Immature natural killer cell (primary cell): ENCODE measurements at regions not wholly inside any gene's neighbourhood (a gene's known extent, or its start where the extent isn't known, plus 50 kb on each side); places are given as distances from the start of the nearest gene placed in this dataset.
"Not testable (repeated sequence)": the region's sequence is repeated elsewhere in the genome, so short reads cannot be mapped to it uniquely, and the experiment has no call there.

ENCODE experiments used
- DNase-seq, 3 donors: peaks; one replicate each; pipeline ENCODE4 v3.0.0; 2022; ENCODE audit warnings: mixed read lengths in 1 of 3
- H3K27ac Mint-ChIP-seq, 6 donors: one replicate each; pipeline ENCODE4 v1.8.0; 2020; ENCODE audit warnings: mixed read lengths in 6 of 6, mild to moderate bottlenecking in 5 of 6, inconsistent platforms in 4 of 6, moderate library complexity in 3 of 6
- H3K27me3 Mint-ChIP-seq, 3 donors: one replicate each; pipeline ENCODE4 v1.8.0; 2020 to 2021; ENCODE audit warnings: low read depth in 3 of 3, mild to moderate bottlenecking in 3 of 3, mixed read lengths in 3 of 3, moderate library complexity in 3 of 3, inconsistent platforms in 1 of 3
- H3K36me3 Mint-ChIP-seq, 3 donors: one replicate each; pipeline ENCODE4 v1.8.0; 2020; ENCODE audit warnings: mixed read lengths in 3 of 3, inconsistent platforms in 2 of 3, mild to moderate bottlenecking in 2 of 3
- H3K4me1 Mint-ChIP-seq, 2 donors: one replicate each; pipeline ENCODE4 v1.8.0; 2020; ENCODE audit warnings: inconsistent platforms in 2 of 2, mild to moderate bottlenecking in 2 of 2, mixed read lengths in 2 of 2, moderate library complexity in 1 of 2
- H3K4me3 Mint-ChIP-seq, 5 donors: one replicate each; pipeline ENCODE4 v1.8.0; 2020; ENCODE audit warnings: mild to moderate bottlenecking in 5 of 5, mixed read lengths in 5 of 5, inconsistent platforms in 3 of 5, moderate library complexity in 3 of 5
- H3K9me3 Mint-ChIP-seq, 6 donors: one replicate each; pipeline ENCODE4 v1.8.0; 2020; ENCODE audit warnings: mild to moderate bottlenecking in 6 of 6, mixed read lengths in 6 of 6, inconsistent platforms in 4 of 6, moderate library complexity in 3 of 6

GRCh38 chr22:47878460-47878859 is 1116.0 kb downstream of the TBC1D22A start:
- Mint-ChIP-seq H3K27ac (no peak overlapping the region), H3K9me3 (no peaks in the 10 kb centered on the region), H3K4me3 (no peak overlapping the region), H3K36me3 (no peaks in the 10 kb centered on the region), H3K4me1 (no peaks in the 10 kb centered on the region), H3K27me3 (peaks cover 3 to 10% (median 5%) of the 10 kb centered on the region in 3 donors)
- no peak for DNase-seq

GRCh38 chr22:47872761-47873535 is 1110.5 kb downstream of the TBC1D22A start:
- Mint-ChIP-seq H3K4me1 (no peaks in the 10 kb centered on the region), H3K27ac (no peak overlapping the region), H3K4me3 (no peak overlapping the region), H3K27me3 (peaks cover 6 to 11% (median 9%) of the 10 kb centered on the region in 3 donors), H3K9me3 (peaks cover 0 to 5% (median 1%) of the 10 kb centered on the region in 6 donors), H3K36me3 (no peaks in the 10 kb centered on the region)
- DNase-seq = no peak

- no peak for DNase-seq
- no peaks in the 10 kb centered on the region for H3K36me3 Mint-ChIP-seq
- no peak overlapping the region for H3K4me3 Mint-ChIP-seq
- peaks cover 0 to 14% (median 2%) of the 10 kb centered on the region in 3 donors for H3K27me3 Mint-ChIP-seq
- peaks cover 0 to 5% (median 4%) of the 10 kb centered on the region in 6 donors for H3K9me3 Mint-ChIP-seq
- no peak overlapping the region for H3K27ac Mint-ChIP-seq
- H3K4me1 Mint-ChIP-seq = no peaks in the 10 kb centered on the region
Observed at GRCh38 chr22:47865626-47866025, 1103.2 kb downstream of the TBC1D22A start.

GRCh38 chr22:47862394-47862793 is 1099.9 kb downstream of the TBC1D22A start:
- Mint-ChIP-seq H3K4me3 (no peak overlapping the region), H3K4me1 (no peaks in the 10 kb centered on the region), H3K36me3 (no peaks in the 10 kb centered on the region), H3K27ac (no peak overlapping the region), H3K27me3 (peaks cover 0 to 14% (median 0%) of the 10 kb centered on the region in 3 donors), H3K9me3 (peaks cover 0 to 3% (median 0%) of the 10 kb centered on the region in 6 donors)
- no peak for DNase-seq

- not testable (repeated sequence) for H3K9me3 Mint-ChIP-seq, DNase-seq, H3K4me1 Mint-ChIP-seq, H3K27ac Mint-ChIP-seq, H3K4me3 Mint-ChIP-seq, H3K36me3 Mint-ChIP-seq
- peaks cover 0 to 14% (median 1%) of the 10 kb centered on the region in 3 donors for H3K27me3 Mint-ChIP-seq
Observed at GRCh38 chr22:47860907-47861306, 1098.5 kb downstream of the TBC1D22A start.

GRCh38 chr22:47859881-47860525 is 1097.6 kb downstream of the TBC1D22A start:
- Mint-ChIP-seq H3K4me3 (no peak overlapping the region), H3K36me3 (no peaks in the 10 kb centered on the region), H3K27ac (no peak overlapping the region), H3K4me1 (no peaks in the 10 kb centered on the region), H3K27me3 (peaks cover 1 to 14% (median 2%) of the 10 kb centered on the region in 3 donors), H3K9me3 (peaks cover 0 to 3% (median 0%) of the 10 kb centered on the region in 6 donors)
- no peak for DNase-seq

- DNase-seq = no peak
- Mint-ChIP-seq H3K27ac (no peak overlapping the region), H3K36me3 (no peaks in the 10 kb centered on the region), H3K27me3 (peaks cover 1 to 14% (median 2%) of the 10 kb centered on the region in 3 donors), H3K4me1 (no peaks in the 10 kb centered on the region), H3K4me3 (no peak overlapping the region), H3K9me3 (peaks cover 0 to 3% (median 0%) of the 10 kb centered on the region in 6 donors)
Observed at GRCh38 chr22:47858773-47859306, 1096.4 kb downstream of the TBC1D22A start.

GRCh38 chr22:47854680-47855079 is 1092.2 kb downstream of the TBC1D22A start:
- Mint-ChIP-seq H3K27ac (no peak overlapping the region), H3K36me3 (no peaks in the 10 kb centered on the region), H3K4me3 (no peak overlapping the region), H3K9me3 (no peaks in the 10 kb centered on the region), H3K4me1 (no peaks in the 10 kb centered on the region), H3K27me3 (peaks cover 1 to 6% (median 4%) of the 10 kb centered on the region in 3 donors)
- no peak for DNase-seq

GRCh38 chr22:47854251-47854650 is 1091.8 kb downstream of the TBC1D22A start:
- no peak overlapping the region for H3K27ac Mint-ChIP-seq
- no peaks in the 10 kb centered on the region for H3K36me3 Mint-ChIP-seq
- H3K4me1 Mint-ChIP-seq = no peaks in the 10 kb centered on the region

GRCh38 chr22:47853750-47854149 is 1091.3 kb downstream of the TBC1D22A start:
- no peaks in the 10 kb centered on the region for H3K4me1 Mint-ChIP-seq
- no peaks in the 10 kb centered on the region for H3K9me3 Mint-ChIP-seq
- no peaks in the 10 kb centered on the region for H3K36me3 Mint-ChIP-seq
- H3K27me3 Mint-ChIP-seq = peaks cover 1 to 6% (median 4%) of the 10 kb centered on the region in 3 donors
- no peak overlapping the region for H3K4me3 Mint-ChIP-seq
- DNase-seq = no peak
- no peak overlapping the region for H3K27ac Mint-ChIP-seq

More at GRCh38 chr22:47854251-47854650, 1091.8 kb downstream of the TBC1D22A start:
- H3K4me3 Mint-ChIP-seq = no peak overlapping the region
- H3K9me3 Mint-ChIP-seq = no peaks in the 10 kb centered on the region
- H3K27me3 Mint-ChIP-seq = peaks cover 1 to 6% (median 4%) of the 10 kb centered on the region in 3 donors
- no peak for DNase-seq

- peaks cover 1 to 6% (median 4%) of the 10 kb centered on the region in 3 donors for H3K27me3 Mint-ChIP-seq
- H3K4me1 Mint-ChIP-seq = no peaks in the 10 kb centered on the region
Observed at GRCh38 chr22:47851586-47851985, 1089.1 kb downstream of the TBC1D22A start.

GRCh38 chr22:47850644-47851151 is 1088.2 kb downstream of the TBC1D22A start:
- no peak overlapping the region for H3K4me3 Mint-ChIP-seq
- H3K27me3 Mint-ChIP-seq = peaks cover 1 to 9% (median 7%) of the 10 kb centered on the region in 3 donors
- H3K36me3 Mint-ChIP-seq = no peaks in the 10 kb centered on the region
- no peaks in the 10 kb centered on the region for H3K9me3 Mint-ChIP-seq
- no peak overlapping the region for H3K27ac Mint-ChIP-seq
- no peak for DNase-seq
- no peaks in the 10 kb centered on the region for H3K4me1 Mint-ChIP-seq

More at GRCh38 chr22:47851586-47851985, 1089.1 kb downstream of the TBC1D22A start:
- Mint-ChIP-seq H3K36me3 (no peaks in the 10 kb centered on the region), H3K27ac (no peak overlapping the region), H3K4me3 (no peak overlapping the region), H3K9me3 (no peaks in the 10 kb centered on the region)
- no peak for DNase-seq

- no peaks in the 10 kb centered on the region for H3K36me3 Mint-ChIP-seq
- H3K4me1 Mint-ChIP-seq = no peaks in the 10 kb centered on the region
- H3K27me3 Mint-ChIP-seq = peaks cover 1 to 10% (median 8%) of the 10 kb centered on the region in 3 donors
- H3K9me3 Mint-ChIP-seq = no peaks in the 10 kb centered on the region
- no peak overlapping the region for H3K27ac Mint-ChIP-seq
- no peak for DNase-seq
- H3K4me3 Mint-ChIP-seq = no peak overlapping the region
Observed at GRCh38 chr22:47849576-47849975, 1087.1 kb downstream of the TBC1D22A start.
